GM21723 (cell line): ENCODE measurements at regions not wholly inside any gene's neighbourhood (a gene's known extent, or its start where the extent isn't known, plus 50 kb on each side); places are given as distances from the start of the nearest gene placed in this dataset.
"Not testable (repeated sequence)": the region's sequence is repeated elsewhere in the genome, so short reads cannot be mapped to it uniquely, and the experiment has no call there.

Experiments used
- ATAC-seq: cut with Tn5 transposase; IDR thresholded peaks from one replicate; pipeline ENCODE4 v1.9.1; 2021; ENCODE audit warnings: mild to moderate bottlenecking, moderate library complexity; ENCODE audit not compliant: unreplicated experiment

GRCh38 chr3:107211608-107212007 is 165.6 kb upstream of the CCDC54 start:
- no peak for ATAC-seq

- ATAC-seq: no peak
Observed at GRCh38 chr3:107212618-107213017, 164.6 kb upstream of the CCDC54 start.

GRCh38 chr3:107213044-107213669 is 164.1 kb upstream of the CCDC54 start:
- no peak for ATAC-seq

DNA sequence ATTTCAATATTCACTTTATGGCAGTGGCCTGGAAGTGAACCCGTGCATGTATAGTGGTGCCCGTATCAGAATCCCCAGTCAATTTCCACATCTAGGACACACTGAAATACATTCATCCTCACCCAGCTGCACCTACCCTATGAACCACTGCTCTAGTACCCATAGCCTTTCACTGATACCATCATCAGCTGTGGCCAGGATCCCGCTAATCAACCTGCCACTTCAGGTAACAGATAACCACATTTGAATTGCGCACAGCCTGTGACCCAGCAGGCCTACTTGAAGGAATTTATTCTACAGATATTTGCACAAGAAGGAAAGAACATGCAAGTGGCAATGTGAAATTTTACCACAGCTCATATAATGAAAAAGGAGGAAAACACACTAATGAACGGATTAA is 161.0 kb upstream of the CCDC54 start:
- ATAC-seq: no peak

DNA sequence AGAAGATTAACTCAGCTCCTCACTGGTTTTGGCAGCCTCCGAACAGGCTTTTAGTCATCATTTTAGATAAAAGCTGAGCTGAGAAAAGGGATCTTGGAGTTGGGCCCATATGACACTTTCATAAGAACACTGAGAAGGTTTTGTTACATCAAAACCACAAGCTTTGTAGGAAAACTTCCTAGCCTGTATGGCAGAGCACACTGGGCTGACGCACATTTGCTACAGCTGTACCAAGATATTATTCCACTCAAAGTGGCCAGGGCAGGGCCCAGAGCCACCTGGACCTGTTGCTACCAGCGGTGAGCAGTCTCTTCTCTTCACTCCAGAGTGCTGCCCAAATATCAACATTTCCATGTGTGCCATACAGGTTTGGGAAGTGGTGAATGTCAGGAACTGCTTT is 160.5 kb upstream of the CCDC54 start:
- ATAC-seq: no peak

GRCh38 chr3:107217172-107217571 is 160.1 kb upstream of the CCDC54 start:
- no peak for ATAC-seq

- ATAC-seq: no peak
Observed at GRCh38 chr3:107218864-107219269, 158.4 kb upstream of the CCDC54 start.

DNA sequence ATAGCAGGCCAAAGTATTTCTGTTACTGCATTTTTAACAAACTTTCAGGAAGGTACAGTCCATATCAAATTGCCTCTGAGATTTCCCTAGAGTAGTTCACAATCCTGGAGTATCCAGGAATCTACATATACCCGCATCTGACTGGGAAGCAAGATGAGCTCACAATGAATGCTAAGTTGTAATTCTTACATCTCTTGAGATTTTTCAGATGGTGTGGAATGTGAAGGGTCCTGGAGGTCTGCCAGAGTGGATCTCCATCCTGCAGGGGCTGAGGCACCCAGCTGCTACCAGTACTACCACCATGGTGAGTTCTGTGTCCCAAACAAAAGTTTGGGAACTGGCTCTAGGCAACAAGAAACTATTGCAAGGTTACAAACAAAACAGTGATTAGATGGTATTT is 156.7 kb upstream of the CCDC54 start:
- ATAC-seq: no peak

GRCh38 chr3:107221856-107222255 is 155.4 kb upstream of the CCDC54 start:
- ATAC-seq: no peak

- no peak for ATAC-seq
Observed at GRCh38 chr3:107222907-107223306, 154.3 kb upstream of the CCDC54 start.

DNA sequence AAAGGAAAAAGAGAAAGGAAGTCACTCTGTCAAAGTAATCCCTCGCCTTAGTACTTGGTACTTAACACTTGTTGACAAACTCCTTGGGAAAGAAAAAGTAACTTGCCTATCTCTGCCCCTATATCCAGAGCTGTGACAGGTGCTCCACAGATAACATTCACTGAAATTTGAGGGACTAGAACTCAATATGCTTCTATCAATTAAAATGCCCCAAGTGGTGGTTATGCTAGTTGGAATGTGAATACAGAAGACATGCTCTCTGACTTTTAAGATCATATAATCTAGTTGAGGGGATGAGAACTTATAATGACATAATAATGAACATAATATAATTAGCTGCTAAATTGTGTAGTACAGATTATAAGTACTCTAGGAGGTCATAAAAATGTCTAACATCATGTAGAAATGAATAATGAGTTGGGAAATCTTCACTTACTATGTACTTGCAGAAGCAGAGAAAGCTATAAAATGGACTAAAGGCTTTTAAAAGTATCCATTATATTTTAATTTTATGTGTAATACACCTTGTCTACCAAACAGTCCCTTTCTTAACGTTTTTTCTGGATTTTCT is 153.1 kb upstream of the CCDC54 start:
- no peak for ATAC-seq

DNA sequence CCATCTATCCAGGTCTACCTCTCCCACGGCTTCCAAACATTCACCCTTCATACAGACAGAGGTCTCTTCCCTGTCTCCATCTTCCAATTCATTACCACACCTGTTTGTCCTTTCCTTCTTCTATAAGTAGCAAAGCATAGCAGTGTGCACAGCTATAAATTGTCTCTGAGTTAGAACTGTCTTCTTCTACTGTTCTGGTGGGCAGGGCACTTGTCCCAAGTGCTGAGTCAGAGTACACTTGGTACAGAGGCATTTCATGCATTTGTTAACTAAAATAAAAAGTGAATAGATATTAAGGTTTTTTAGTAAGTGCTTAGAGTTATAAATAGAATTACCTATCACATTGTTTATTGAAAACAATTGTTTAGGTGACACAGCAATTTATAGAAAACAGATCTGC is 150.1 kb upstream of the CCDC54 start:
- no peak for ATAC-seq

DNA sequence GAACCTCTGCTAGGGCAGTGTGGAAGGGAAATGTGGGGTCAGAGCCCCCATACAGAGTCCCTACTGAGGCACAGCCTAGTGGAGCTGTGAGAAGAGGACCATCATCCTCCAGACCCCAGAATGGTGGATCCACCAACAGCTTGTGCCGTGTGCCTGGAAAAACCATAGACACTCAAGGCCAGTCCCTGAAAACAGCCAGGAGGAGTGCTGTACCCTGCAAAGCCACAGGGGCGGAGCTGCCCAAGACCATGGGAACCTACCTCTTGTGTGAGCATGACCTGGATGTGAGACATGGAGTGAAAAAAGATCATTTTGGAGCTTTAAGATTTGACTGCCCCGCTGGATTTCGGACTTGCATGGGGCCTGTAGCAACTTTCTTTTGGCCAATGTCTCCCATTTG is 143.4 kb upstream of the CCDC54 start:
- not testable (repeated sequence) for ATAC-seq

- peak; percentile 18 for ATAC-seq
Observed at GRCh38 chr3:107235193-107235927, 141.9 kb upstream of the CCDC54 start.

GRCh38 chr3:107235928-107236315 is 141.3 kb upstream of the CCDC54 start:
- peak; percentile 66 for ATAC-seq

DNA sequence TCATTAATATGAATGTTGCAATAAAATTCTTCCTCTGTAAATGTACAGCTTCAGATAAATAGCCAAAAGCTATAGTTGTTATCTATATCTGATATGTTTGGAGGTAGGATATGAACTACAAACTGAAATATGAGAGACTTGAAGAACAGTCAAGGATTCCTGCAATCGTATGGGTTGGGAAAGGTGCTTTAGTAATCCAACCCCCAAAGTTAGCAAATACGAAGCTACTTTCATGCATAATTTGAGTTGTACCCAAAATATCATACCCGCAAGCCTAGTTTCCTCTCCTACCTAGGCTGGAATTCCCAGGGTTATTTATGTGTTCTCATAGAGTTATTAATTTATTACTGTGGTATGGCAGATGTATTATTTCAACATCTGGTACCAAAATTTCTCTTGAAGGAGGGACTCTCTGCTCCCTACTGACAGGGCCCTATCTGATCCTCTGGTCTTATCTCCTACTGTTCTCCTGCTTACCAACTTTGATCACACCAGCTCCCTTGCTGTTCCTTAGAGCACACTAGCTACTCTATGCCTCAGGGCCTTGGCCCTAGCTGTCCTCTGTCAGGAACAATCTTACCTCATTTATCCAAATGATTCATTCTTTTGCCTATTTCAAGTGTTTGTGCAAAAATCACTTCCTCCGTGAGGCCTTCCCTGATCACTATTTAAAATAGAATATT is 140.4 kb upstream of the CCDC54 start:
- no peak for ATAC-seq

- no peak for ATAC-seq
Observed at GRCh38 chr3:107238787-107239186, 138.5 kb upstream of the CCDC54 start.

DNA sequence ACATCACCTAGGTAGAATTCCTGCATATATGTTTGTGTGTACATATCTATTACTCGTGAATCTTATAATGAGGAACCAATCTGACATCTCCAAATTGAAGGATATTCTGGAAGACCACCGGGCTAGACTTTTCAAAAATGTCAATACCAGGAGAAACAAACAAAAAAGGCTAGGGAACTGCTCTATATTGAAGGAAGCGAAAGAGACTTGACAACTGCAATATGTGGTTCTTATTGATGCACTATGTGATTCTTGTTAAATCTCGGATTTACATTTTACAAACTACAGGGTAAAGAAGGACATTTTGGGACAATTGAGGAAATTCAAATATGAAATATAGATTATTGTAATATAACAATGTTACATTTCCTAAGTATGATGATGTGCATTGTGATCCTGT is 137.5 kb upstream of the CCDC54 start:
- ATAC-seq: no peak

- peak; percentile 89 for ATAC-seq
Observed at GRCh38 chr3:107240183-107241091, 136.8 kb upstream of the CCDC54 start.

- ATAC-seq: peak; percentile 44
Observed at GRCh38 chr3:107241217-107241616, 136.0 kb upstream of the CCDC54 start.

DNA sequence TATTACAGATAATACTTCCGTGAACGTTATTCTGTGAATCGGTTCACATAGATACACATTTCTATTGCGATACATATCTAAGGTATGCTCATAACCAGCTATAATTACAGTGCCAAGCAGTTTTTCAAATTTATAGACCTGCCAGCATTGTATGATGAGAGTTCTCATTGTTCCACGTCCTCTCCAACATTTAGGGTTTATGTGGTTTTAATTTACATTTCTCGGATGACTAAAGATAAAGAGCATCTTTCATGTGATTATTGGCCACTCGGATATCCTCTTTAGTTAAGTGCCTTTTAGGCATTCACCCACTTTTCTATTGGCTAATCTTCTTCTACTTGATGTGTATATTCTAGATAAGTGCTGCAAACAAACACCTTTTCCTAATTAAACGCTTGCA is 134.7 kb upstream of the CCDC54 start:
- ATAC-seq: no peak
